Suppressor macrophage treated with lipopolysaccharide for 4 hours (primary cell): ENCODE measurements at regions not wholly inside any gene's neighbourhood (a gene's known extent, or its start where the extent isn't known, plus 50 kb on each side); places are given as distances from the start of the nearest gene placed in this dataset.

ENCODE experiments used
- DNase-seq: peaks from one replicate; pipeline ENCODE4 v3.0.0-alpha.2; 2020

- no peak for DNase-seq
These were observed 429.8 kb downstream of the EPHA4 start for GRCh38 chr2:221142341-221142740.

GRCh38 chr2:221143231-221143630, 428.9 kb downstream of the EPHA4 start:
- DNase-seq, result no peak

GRCh38 chr2:221144909-221145308, 427.2 kb downstream of the EPHA4 start:
- no peak for DNase-seq

GRCh38 chr2:221145396-221145795, 426.7 kb downstream of the EPHA4 start:
- no peak for DNase-seq

- no peak for DNase-seq
These were observed 418.9 kb downstream of the EPHA4 start for GRCh38 chr2:221153226-221153625.

GRCh38 chr2:221154176-221154575, 417.9 kb downstream of the EPHA4 start:
- DNase-seq, result no peak

- no peak for DNase-seq
These were observed 415.9 kb downstream of the EPHA4 start for GRCh38 chr2:221156062-221156734.

- no peak for DNase-seq
These were observed 410.9 kb downstream of the EPHA4 start for GRCh38 chr2:221161186-221161585.

GRCh38 chr2:221166292-221166691, 405.8 kb downstream of the EPHA4 start:
- DNase-seq, result no peak

GRCh38 chr2:221167561-221167960, 404.5 kb downstream of the EPHA4 start:
- DNase-seq, result no peak

- no peak for DNase-seq
These were observed 402.4 kb downstream of the EPHA4 start for GRCh38 chr2:221169724-221170123.

- DNase-seq, result no peak
These were observed 401.6 kb downstream of the EPHA4 start for GRCh38 chr2:221170548-221170947.

- no peak for DNase-seq
These were observed 395.4 kb downstream of the EPHA4 start for GRCh38 chr2:221176667-221177066.

- no peak for DNase-seq
These were observed 394.0 kb downstream of the EPHA4 start for GRCh38 chr2:221178139-221178538.

- DNase-seq, result no peak
These were observed 385.2 kb downstream of the EPHA4 start for GRCh38 chr2:221186873-221187272.

- DNase-seq, result no peak
These were observed 382.6 kb downstream of the EPHA4 start for GRCh38 chr2:221189431-221190067.

- no peak for DNase-seq
These were observed 376.3 kb downstream of the EPHA4 start for GRCh38 chr2:221195829-221196228.

- no peak for DNase-seq
These were observed 374.8 kb downstream of the EPHA4 start for GRCh38 chr2:221197225-221197856.

- DNase-seq, result no peak
These were observed 373.8 kb downstream of the EPHA4 start for GRCh38 chr2:221198309-221198708.

- no peak for DNase-seq
These were observed 371.8 kb downstream of the EPHA4 start for GRCh38 chr2:221200184-221200839.

- no peak for DNase-seq
These were observed 369.7 kb downstream of the EPHA4 start for GRCh38 chr2:221202431-221202830.

- no peak for DNase-seq
These were observed 369.0 kb downstream of the EPHA4 start for GRCh38 chr2:221203125-221203524.

- no peak for DNase-seq
These were observed 368.2 kb downstream of the EPHA4 start for GRCh38 chr2:221203856-221204255.

- DNase-seq, result no peak
These were observed 367.4 kb downstream of the EPHA4 start for GRCh38 chr2:221204699-221205098.
